ENCODE measurements at regions not wholly inside any gene's neighbourhood (a gene's known extent, or its start where the extent isn't known, plus 50 kb on each side); places are given as distances from the start of the nearest gene placed in this dataset.

- TF ChIP-seq SETDB1 (IDR thresholded peaks at IDR 0.05; ENCODE audit: low read length), result no peak
- no peak for TF ChIP-seq PCBP2 (IDR thresholded peaks at IDR 0.05; ENCODE audit: low read depth, low read length, poor library complexity, severe bottlenecking)
- no peak for TF ChIP-seq ZBED1 (IDR thresholded peaks at IDR 0.05)
- TF ChIP-seq ZNF174 (CRISPR knock-in tag; IDR thresholded peaks at IDR 0.05), result no peak
- no peak for TF ChIP-seq MBD1 (CRISPR knock-in tag; IDR thresholded peaks at IDR 0.05)
- TF ChIP-seq EP300 (IDR thresholded peaks at IDR 0.05; ENCODE audit: low read length), result no peak
- TF ChIP-seq, protein P1, sequence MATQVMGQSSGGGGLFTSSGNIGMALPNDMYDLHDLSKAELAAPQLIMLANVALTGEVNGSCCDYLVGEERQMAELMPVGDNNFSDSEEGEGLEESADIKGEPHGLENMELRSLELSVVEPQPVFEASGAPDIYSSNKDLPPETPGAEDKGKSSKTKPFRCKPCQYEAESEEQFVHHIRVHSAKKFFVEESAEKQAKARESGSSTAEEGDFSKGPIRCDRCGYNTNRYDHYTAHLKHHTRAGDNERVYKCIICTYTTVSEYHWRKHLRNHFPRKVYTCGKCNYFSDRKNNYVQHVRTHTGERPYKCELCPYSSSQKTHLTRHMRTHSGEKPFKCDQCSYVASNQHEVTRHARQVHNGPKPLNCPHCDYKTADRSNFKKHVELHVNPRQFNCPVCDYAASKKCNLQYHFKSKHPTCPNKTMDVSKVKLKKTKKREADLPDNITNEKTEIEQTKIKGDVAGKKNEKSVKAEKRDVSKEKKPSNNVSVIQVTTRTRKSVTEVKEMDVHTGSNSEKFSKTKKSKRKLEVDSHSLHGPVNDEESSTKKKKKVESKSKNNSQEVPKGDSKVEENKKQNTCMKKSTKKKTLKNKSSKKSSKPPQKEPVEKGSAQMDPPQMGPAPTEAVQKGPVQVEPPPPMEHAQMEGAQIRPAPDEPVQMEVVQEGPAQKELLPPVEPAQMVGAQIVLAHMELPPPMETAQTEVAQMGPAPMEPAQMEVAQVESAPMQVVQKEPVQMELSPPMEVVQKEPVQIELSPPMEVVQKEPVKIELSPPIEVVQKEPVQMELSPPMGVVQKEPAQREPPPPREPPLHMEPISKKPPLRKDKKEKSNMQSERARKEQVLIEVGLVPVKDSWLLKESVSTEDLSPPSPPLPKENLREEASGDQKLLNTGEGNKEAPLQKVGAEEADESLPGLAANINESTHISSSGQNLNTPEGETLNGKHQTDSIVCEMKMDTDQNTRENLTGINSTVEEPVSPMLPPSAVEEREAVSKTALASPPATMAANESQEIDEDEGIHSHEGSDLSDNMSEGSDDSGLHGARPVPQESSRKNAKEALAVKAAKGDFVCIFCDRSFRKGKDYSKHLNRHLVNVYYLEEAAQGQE (IDR thresholded peaks at IDR 0.05; ENCODE audit: borderline replicate concordance), result no peak
- TF ChIP-seq, protein P1 (CRISPR knock-in tag; IDR thresholded peaks at IDR 0.05; ENCODE audit: low read depth), result no peak
- TF ChIP-seq MEIS2 (IDR thresholded peaks at IDR 0.05; ENCODE audit: partially characterized antibody), result no peak
- no peak for TF ChIP-seq ZNF764 (CRISPR knock-in tag; IDR thresholded peaks at IDR 0.05; ENCODE audit: low read depth)
- TF ChIP-seq, protein P2, sequence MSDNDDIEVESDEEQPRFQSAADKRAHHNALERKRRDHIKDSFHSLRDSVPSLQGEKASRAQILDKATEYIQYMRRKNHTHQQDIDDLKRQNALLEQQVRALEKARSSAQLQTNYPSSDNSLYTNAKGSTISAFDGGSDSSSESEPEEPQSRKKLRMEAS (CRISPR knock-in tag; IDR thresholded peaks at IDR 0.05), result no peak
- TF ChIP-seq CTCF (IDR thresholded peaks at IDR 0.05 in 2 of 3, conservative IDR thresholded peaks at IDR 0.05 in 1 of 3; ENCODE audit: insufficient read depth in 2 of 3, low read depth in 1 of 3, low read length in 3 of 3), result no peak
- no peak for TF ChIP-seq ARHGAP35 (IDR thresholded peaks at IDR 0.05; ENCODE audit: partially characterized antibody)
- no peak for TF ChIP-seq CEBPB (tag; IDR thresholded peaks at IDR 0.05)
- no peak for TF ChIP-seq PHF20 (IDR thresholded peaks at IDR 0.05; ENCODE audit: partially characterized antibody)
These were observed 229.6 kb downstream of the ZEB2 start for GRCh38 chr2:144290276-144290675.
